ENCODE measurements at regions not wholly inside any gene's neighbourhood (a gene's known extent, or its start where the extent isn't known, plus 50 kb on each side); places are given as distances from the start of the nearest gene placed in this dataset.
A peak's percentile ranks its signal among the peaks of the same experiment; 100 is the strongest.
"Not testable (repeated sequence)": the region's sequence is repeated elsewhere in the genome, so short reads cannot be mapped to it uniquely, and the experiment has no call there.

DNA sequence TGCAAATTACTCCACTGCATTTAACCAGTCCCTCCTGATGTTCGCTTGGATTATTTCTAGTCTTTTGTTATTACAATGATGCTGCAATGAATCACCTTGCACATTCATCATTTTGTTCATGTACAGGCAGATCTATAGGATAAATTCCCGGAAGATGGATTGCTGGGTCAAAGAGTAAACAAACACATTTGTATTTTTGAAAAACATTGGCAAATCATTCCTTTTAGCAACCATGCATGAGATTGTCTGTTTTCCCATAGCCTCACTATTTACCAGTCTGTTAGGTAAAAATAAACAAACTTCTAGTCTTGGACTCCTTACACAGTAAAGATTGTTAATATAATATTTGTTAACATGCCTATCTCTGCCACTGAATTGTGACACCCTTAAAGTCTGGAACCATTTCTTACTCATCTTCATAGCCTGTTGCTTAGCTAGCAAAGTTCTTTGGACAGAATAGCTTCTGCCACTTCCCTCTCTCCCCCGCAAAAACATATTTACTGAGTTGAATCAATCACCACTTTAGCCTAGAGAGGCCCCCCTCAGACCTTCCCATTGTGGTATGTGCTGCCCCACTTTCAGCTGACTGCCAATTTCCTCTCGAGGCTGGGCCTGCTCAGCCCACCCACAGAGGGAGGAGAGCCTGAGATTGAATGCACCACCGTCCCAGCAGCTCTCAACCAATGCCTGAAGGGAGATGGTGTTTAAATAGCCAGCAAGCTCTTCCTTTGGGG is 108.4 kb upstream of the ATXN3L start:
- DNase-seq (ENCODE audit: low read depth), result peak; percentile 62

DNA sequence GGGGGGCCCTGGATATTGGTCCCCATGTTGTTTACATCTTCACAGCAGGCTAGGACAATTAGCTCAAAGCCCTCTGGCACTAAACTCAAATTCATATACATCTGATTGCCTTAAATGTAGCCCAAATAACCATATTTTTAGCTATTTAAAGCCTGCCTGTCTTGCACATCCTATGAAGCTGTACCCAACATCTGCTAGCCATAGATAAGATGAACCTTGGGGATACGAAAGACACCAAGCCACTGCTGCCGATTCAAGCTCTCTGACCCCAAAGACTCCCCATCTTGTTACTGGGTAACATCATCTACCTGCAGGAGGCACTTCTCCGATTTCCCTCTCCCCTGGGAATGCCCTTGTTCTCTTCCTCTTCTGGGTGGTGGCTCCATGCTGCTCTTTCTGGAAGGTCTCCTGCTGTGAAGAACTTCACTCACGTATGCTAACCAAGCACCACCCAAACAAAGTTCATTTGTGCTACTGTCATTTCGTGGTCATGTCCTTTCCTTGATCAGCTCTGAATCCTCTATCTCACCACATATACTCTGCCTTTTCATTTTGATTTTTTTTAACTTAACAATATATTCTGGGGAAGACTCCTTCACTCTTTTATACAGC is 107.7 kb upstream of the ATXN3L start:
- DNase-seq (ENCODE audit: low read depth), result no peak

DNA sequence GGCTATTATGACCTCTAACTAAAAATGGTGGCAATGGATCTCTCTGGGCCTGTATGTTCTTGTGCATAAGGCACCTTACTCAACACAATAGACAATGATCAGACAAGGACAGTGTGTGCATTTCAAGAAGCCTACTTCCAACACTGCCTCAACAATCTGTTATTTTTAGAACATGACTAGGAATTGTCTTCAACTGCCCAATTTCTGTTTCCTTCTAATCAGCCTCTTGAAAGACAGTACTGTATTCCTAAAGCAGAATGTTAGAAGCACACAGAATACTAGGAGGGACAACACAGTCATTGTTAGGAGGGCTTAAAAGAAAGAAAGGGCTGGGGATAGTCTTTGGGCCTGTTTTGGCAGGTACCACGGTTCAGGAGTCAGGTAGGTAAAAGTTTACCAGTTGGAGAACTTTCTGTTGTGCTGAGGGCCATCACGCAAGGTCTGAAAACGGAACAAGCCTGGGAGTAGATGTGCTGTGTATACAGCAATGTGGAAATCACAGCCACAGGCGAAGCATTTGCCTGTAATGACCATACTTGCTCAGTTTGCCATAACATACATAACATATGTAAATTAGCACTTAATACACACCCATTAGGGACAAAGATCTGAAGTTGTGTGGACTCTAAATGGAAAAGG is 100.8 kb upstream of the ATXN3L start:
- DNase-seq (ENCODE audit: low read depth), result peak; percentile 23

DNA sequence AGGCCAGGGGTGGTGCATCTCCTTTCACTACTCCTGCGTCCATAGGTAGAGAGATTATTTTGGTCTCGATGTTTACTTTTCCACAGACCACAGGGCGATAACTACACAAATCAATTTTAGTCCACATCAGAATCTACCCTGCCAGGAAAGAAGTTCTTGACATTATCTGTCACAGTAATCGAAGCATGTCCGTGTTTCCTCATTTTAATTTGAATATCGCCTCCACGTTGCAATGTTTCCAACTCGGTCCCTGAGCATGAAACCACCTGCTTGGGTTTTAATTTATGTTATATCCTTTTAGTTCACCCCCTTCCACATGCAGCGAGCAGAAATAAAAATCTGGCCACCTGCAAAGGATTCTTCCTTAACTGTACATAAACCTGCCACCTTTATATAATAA is 100.1 kb upstream of the ATXN3L start:
- no peak for DNase-seq (ENCODE audit: low read depth)

DNA sequence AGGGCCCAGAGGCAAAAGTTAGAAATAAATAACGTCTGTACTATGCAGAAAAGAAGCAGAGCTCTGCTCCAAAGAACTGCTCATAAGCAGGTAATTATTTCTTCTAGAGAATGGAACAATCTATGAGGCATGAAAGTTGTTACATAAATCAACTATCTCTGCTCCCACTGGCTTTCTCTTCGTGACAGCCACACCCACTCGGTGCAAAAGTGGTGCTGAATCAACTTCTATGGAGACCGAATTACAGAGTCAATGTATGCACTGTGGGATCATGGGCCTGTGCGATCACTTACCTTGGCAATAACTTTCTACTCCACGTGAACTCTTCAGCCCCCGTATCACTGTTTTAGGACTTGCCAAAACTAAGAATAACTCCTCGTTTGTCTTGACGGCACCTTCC is 99.4 kb upstream of the ATXN3L start:
- no peak for DNase-seq (ENCODE audit: low read depth)

DNA sequence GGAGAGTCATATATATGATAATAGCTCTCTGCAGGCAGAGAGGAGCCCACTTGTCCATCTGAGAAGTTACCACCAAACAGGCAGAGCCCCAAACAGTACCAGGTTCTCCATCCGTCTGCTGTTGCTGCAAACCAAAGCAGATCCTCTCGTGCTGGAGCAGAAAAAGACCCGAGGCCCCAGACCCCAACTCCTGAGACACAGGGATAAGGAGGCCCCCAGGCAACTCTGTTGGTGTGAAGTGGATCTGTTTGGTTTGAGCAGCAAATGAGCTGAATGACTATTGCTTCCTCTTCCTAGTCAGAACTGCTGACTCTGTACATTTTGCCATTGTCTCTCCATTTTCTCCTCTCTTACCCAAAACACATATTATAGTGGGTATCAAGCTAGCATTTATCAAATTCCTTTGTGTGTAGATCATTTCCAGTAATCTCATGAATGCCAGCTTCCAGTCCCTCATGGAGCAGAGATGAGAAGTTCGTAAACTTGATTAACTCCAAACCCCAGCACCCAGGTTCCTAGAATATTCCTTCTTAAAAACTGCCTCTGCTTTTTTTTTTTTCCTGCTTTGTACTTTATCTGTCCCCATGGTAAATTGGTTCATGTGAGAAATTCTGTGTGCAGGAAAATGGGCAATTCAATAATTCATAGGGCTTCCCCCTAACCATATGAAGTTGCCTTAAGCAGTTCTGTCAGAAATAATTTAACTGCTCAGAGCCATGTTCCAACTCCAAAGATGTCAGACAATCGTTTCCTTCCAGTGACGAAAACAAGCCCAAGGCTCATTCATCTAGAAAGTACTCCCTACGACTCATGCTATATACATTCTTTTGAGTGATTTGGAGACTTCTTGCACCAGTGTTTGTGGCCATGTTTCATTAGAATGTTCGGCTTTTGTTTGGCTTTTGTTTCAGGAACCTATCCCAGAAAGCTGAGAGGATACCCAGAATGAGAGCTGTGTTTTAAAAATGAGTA is 98.6 kb upstream of the ATXN3L start:
- DNase-seq (ENCODE audit: low read depth), result peak; percentile 24

DNA sequence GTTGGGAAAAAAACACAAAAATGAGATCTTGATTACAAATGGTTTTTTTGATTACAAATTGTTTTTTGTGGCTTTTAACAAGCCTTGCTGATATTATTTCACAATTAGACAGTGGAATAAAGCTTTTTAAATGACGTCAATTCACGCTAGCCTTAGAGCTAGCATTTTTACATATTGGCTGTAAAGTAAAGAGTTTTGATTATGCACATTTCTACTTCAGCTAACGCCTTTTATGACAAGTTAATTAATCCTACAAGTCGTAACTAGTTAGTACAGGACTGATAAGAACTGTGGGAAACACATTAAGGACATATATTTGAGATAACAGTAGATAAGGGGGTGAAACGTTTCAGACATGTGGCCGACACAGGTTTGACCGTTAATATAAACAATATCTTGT is 95.7 kb upstream of the ATXN3L start:
- no peak for DNase-seq (ENCODE audit: low read depth)

DNA sequence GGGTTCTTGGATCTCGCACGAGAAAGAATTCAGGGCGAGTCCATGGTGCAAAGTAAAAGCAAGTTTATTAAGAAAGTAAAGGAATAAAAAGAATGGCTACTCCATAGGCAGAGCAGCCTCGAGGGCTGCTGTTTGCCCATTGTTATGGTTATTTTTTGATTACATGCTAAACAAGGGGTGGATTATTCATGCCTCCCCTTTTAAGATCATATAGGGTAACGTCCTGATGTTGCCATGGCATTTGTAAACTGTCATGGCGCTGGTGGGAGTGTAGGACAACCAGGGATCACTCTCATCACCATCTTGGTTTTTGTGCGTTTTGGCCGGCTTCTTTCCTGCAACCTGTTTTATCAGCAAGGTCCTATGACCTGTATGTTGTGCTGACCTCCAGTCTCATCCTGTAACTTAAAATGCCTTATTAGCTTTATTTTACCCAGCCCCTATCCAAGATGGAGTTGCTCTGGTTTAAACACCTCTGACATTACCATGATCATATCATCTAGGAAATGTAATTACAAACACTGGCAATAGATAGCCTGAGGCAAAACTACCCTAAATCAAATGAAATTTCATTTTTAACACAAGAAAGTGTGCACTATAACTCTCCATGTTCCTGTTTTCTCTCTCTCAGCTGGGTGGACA is 94.3 kb upstream of the ATXN3L start:
- DNase-seq (ENCODE audit: low read depth), result no peak

DNA sequence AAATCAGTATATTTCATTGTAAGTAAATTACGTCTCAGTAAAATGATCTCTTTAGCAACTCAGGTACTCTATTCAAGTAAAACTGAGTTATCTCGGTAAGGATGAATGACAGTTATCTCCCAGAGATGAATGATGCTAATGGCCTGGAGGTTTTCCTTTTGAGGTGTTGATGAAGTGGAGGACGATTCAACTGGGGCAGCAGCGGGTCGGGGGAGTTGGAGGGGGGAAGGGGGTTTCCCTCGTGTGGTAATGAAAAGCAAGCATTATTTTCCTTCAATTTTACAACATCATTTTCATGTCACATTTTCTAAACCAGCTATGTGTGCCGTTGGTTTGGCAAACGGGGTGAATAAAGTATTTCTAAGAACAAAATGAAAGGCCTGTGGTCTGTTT is 92.4 kb upstream of the ATXN3L start:
- DNase-seq (ENCODE audit: low read depth), result no peak

DNA sequence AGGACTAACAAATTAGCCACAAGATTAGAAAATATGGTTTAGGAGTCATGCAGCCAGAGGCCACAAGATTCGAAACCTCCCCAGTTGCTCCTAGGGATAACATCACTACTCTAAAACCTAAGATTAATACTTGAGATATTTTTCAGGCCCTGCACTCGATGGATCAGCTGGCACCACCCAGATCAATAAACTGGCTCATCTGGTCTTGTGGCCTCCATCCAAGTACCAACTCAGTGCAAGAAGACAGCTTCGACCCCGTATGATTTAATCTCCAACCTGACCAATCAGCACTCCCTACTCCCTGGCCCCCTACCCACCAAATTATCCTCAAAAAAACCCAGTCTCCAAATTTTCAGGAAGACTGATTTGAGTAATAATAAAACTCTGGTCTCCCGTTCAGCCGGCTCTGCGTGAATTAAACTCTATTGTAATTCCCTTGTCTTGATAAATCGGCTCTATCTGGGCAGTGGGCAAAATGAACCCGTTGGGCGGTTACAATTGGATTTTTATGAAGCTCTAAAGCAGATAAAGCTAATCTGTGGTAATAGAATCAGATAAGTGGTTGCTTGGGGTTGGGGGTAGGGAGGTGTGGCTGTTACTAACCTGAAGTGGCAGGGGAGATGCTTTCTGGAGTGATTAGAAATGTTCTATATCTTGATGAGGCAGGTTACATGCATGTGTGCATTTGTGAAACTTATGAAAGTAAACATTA is 91.8 kb upstream of the ATXN3L start:
- DNase-seq (ENCODE audit: low read depth), result no peak

DNA sequence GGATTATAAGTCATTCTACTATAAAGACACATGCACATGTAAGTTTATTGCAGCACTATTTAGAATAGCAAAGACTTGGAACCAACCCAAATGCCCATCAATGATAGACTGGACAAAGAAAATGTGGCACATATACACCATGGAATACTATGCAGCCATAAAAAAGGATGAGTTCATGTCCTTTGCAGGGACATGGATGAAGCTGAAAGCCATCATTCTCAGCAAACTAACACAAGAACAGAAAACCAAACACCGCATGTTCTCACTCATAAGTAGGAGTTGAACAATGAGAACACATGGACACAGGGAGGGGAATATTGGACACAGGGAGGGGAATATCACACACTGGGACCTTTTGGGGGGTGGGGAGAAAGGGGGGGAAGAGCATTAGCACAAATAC is 88.7 kb upstream of the ATXN3L start:
- DNase-seq (ENCODE audit: low read depth), result not testable (repeated sequence)

DNA sequence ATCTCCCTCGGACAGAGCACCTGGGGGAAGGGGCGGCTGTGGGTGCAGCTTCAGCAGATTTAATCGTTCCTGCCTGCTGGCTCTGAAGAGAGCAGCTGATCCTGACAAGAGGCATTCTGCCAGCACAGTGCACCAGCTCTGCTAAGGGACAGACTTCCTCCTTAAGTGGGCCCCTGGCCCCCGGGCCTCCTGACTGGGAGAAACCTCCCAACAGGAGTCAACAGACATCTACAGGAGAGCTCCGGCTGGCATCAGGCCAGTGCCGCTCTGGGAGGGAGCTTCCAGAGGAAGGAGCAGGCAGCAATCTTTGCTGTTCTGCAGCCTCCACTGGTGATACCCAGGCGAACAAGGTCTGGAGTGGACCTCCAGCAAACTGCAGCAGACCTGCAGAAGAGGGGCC is 84.9 kb upstream of the ATXN3L start:
- not testable (repeated sequence) for DNase-seq (ENCODE audit: low read depth)

DNA sequence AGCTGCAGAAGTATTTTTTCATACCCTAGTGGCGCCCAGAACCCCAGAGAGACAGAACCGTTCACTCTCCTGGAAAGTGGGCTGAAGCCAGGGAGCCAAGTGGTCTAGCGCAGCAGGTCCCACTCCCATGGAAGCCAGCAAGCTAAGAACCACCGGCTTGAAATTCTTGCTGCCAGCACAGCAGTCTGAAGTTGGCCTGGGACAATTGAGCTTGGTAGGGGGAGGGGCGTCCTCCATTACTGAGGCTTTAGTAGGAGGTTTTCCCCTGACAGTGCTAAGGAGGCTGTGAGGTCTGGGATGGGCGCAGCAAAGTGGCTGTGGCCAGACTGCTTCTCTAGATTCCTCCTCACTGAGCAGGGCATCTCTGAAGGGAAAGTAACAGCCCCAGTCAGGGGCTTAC is 84.5 kb upstream of the ATXN3L start:
- DNase-seq (ENCODE audit: low read depth), result no peak

DNA sequence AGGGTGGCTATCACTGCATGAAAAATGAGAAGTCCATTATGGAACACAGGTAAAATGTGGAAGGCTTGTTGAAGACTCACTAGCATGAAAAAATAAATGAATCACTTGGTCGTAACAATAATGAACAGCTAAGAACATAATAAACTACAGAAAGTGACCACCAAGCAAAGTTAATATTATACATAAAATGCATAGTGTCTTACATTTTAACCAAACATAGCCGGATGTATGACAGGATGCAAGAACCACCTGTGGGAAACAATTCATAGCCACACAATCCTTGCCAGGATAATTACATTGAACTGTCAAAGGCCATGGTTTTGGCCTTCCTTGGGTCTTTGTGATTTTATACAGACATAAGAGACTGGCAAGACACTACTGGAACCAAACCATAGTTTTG is 81.9 kb upstream of the ATXN3L start:
- no peak for DNase-seq (ENCODE audit: low read depth)

DNA sequence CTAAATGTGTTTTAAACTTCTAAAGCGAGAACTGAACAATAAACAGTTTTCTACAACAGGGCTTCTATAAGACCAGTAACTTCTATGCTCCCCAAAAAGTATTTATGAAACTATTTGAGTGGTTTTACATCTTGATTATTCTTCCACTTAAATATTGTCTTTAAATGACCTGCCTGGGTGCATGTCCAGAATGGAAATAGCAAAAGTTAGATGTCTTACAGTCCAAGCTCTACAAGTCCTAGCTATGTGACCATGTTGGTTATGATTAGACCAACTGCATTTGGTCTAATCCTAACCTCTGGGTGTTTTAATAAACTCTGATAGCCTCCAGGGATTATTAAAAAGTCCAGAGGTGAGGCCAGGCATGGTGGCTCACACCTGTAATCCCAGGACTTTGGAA is 79.0 kb upstream of the ATXN3L start:
- peak; percentile 48 for DNase-seq (ENCODE audit: low read depth)

DNA sequence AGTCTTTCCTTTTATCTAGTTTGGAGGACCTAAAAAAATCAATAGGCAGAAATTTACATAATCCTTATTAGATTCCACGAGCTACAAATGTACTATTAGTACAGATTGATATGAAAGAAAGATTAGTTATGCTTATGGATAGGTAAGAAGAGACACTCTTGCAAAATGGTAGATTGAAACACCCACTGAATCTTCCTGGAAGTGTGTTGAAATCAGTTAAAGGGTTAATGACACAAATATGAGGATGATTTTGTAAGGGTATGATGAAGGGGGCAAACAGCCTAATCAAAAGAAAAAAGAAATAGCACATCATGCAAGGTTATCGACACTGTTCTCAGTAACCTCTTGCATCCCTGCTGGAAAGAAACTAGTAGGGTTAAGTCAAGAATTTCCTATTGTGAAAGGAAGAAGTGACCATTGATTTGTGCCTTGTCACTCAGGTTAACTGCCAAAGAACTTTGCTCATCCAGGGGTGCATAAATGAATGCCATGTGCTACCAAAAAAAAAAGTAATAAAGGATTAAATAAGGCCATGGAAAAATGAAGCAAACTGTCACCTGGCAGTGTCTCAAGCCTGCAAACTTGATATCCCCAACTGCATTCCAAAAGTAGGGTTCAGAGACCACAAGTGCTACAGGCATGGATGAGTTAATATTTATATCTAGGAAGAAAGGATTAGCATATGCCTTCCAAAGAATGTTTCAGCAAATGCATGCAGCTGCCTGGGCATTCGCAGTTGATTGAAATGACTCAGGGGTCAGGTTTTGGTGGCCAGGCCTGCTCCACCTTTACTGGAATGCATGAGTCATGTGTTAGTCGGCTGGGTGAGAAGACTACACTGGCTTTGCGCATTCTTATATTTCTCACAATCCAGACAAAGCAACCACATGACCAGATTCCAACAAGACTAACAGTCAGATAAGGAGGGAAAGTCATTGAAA is 78.3 kb upstream of the ATXN3L start:
- DNase-seq (ENCODE audit: low read depth), result peak; percentile 97

DNA sequence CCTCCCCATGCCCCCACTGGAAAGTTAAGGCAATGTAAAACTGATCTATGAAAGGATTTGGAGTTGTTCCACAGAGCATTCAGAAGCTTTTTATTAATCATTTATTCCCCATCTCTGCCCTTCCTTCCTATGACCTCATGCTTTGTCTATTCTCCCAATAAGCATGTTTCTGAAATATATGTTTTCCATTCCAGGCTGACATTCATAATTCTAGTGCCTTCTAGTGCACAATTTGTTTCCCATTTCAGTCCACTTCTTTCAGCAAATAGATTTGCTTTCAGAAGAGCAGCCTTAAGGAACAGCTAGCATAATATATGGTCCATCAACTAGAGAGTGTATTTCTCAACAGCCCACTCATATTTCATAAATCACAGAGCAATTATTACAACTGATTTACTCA is 77.1 kb upstream of the ATXN3L start:
- DNase-seq (ENCODE audit: low read depth), result no peak

DNA sequence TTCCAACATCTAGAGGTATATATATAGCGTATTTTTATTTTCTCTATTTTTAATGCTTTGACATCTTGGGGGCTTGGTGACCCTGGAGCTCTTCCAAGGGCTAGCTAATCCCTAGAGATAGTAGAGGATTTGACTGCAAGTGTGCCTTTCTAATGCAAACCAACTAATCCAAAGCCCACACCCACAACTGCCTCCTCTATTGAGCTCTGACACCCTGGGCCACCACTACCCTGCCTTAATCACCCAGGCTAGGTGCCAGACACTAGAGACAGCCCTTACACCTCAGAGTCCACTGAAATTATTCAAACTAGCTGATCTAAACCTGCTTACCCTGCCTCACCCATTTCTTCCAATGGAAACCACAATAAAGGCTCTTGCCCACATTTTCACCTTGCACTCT is 69.6 kb upstream of the ATXN3L start:
- peak; percentile 26 for DNase-seq (ENCODE audit: low read depth)
